ENCODE measurements at regions not wholly inside any gene's neighbourhood (a gene's known extent, or its start where the extent isn't known, plus 50 kb on each side); places are given as distances from the start of the nearest gene placed in this dataset.

- no peak for TF ChIP-seq POLR2A (IDR thresholded peaks at IDR 0.05)
- no peak for TF ChIP-seq CTCF (IDR thresholded peaks at IDR 0.05)
Measured at GRCh38 chrX:28349888-28350287, 237.4 kb upstream of the IL1RAPL1 start.
